SU-DHL-6 (cell line): ENCODE measurements at regions not wholly inside any gene's neighbourhood (a gene's known extent, or its start where the extent isn't known, plus 50 kb on each side); places are given as distances from the start of the nearest gene placed in this dataset.

ENCODE experiments used
- H2AFZ ChIP-seq: fragments of 200-600 bp; sonication (generic); 2 replicates; pipeline ENCODE4 v1.6.1; 2014; ENCODE audit warnings: low read depth, mild to moderate bottlenecking, moderate library complexity, mixed read lengths, antibody characterized with exemption, low read length; ENCODE audit not compliant: severe bottlenecking
- H3F3A ChIP-seq: fragments of 200-600 bp; shearing (Covaris generic); 2 replicates; pipeline ENCODE4 v1.6.0; 2016; ENCODE audit warnings: antibody characterized with exemption, mild to moderate bottlenecking; ENCODE audit not compliant: insufficient read depth
- H3K27ac ChIP-seq: fragments of 200-600 bp; sonication (generic); 2 replicates; pipeline ENCODE4 v1.5.1; 2016; ENCODE audit warnings: low read depth, mild to moderate bottlenecking, low read length, moderate library complexity, mixed read lengths
- H3K27me3 ChIP-seq: fragments of 200-600 bp; sonication (generic), shearing (Covaris generic); 2 replicates; pipeline ENCODE4 v1.6.0; 2014; ENCODE audit warnings: mild to moderate bottlenecking, low read length
- H3K36me3 ChIP-seq: fragments of 200-600 bp; sonication (generic); 2 replicates; pipeline ENCODE4 v1.6.1; 2014; ENCODE audit warnings: mild to moderate bottlenecking, low read length, mixed read lengths
- H3K4me2 ChIP-seq: fragments of 300-600, 200-600 bp; shearing (Covaris generic), sonication (generic); 2 replicates; pipeline ENCODE4 v1.6.0; 2014; ENCODE audit warnings: low read length, low read depth, mild to moderate bottlenecking; ENCODE audit not compliant: poor library complexity, severe bottlenecking
- H3K4me3 ChIP-seq: fragments of 200-600 bp; sonication (generic); 2 replicates; pipeline ENCODE4 v1.5.1; 2014; ENCODE audit warnings: antibody characterized with exemption, low read length, mild to moderate bottlenecking, mixed read lengths; ENCODE audit not compliant: insufficient read depth, poor library complexity, severe bottlenecking
- H3K79me2 ChIP-seq: fragments of 200-600 bp; sonication (generic); 2 replicates; pipeline ENCODE4 v1.6.1; 2014; ENCODE audit warnings: mild to moderate bottlenecking, low read length, moderate library complexity; ENCODE audit not compliant: insufficient read depth
- H3K9ac ChIP-seq: fragments of 200-600 bp; sonication (generic); 2 replicates; pipeline ENCODE4 v1.7.0; 2014; ENCODE audit warnings: mild to moderate bottlenecking, low read length
- H3K9me2 ChIP-seq: fragments of 200-600 bp; sonication (generic); replicated peaks from 2 replicates; pipeline ENCODE4 v1.6.1; 2014; ENCODE audit warnings: low read length; ENCODE audit not compliant: insufficient read depth
- H3K9me3 ChIP-seq: fragments of 200-600 bp; sonication (generic); 2 replicates; pipeline ENCODE4 v1.6.1; 2014; ENCODE audit warnings: low read length, mixed read lengths; ENCODE audit not compliant: insufficient read depth
- H4K20me1 ChIP-seq: fragments of 200-600 bp; sonication (generic); 2 replicates; pipeline ENCODE4 v1.6.1; 2014; ENCODE audit warnings: low read depth, mild to moderate bottlenecking, antibody characterized with exemption, low read length, moderate library complexity, mixed read lengths
- CTCF ChIP-seq: fragments of 200-600 bp; sonication (generic); IDR thresholded peaks from one replicate; pipeline ENCODE4 v1.5.1; 2017; ENCODE audit warnings: antibody characterized with exemption, mild to moderate bottlenecking, low read length, moderate library complexity; ENCODE audit not compliant: insufficient read depth, poor library complexity, severe bottlenecking
- EZH2phosphoT487 ChIP-seq: fragments of 200-600 bp; sonication (generic), shearing (Covaris generic); conservative IDR thresholded peaks from 2 replicates; pipeline ENCODE4 v1.6.1; 2018; ENCODE audit warnings: mild to moderate bottlenecking, antibody characterized with exemption, low read length, moderate library complexity, mixed read lengths

GRCh38 chr11:21659961-21660360 is 532.9 kb upstream of the ANO5 start:
- Histone ChIP-seq H3K9ac (no peak overlapping the region), H4K20me1 (no peaks in the 10 kb centered on the region; the same call in 1 of the 2 replicates), H3K9me3 (peaks cover 3% of the 10 kb centered on the region; the same call in 1 of the 2 replicates), H3K4me3 (no peak overlapping the region), H3K9me2 (no peaks in the 10 kb centered on the region), H3K27me3 (no peaks in the 10 kb centered on the region), H3F3A (no peaks in the 10 kb centered on the region), H3K4me2 (no peak overlapping the region), H3K27ac (no peak overlapping the region), H3K79me2 (no peaks in the 10 kb centered on the region), H3K36me3 (no peaks in the 10 kb centered on the region), H2AFZ (no peak overlapping the region)
- TF ChIP-seq EZH2phosphoT487 (no peak), CTCF (no peak)

- no peak overlapping the region for H3K4me2 ChIP-seq
Measured at GRCh38 chr11:21675049-21675616, 517.8 kb upstream of the ANO5 start.

GRCh38 chr11:21687643-21688042 is 505.2 kb upstream of the ANO5 start:
- Histone ChIP-seq H3K27ac (no peak overlapping the region), H3K9me3 (no peaks in the 10 kb centered on the region; the same call in 1 of the 2 replicates), H3K9ac (no peak overlapping the region), H2AFZ (no peak overlapping the region), H4K20me1 (no peaks in the 10 kb centered on the region), H3K4me2 (no peak overlapping the region), H3K79me2 (no peaks in the 10 kb centered on the region), H3F3A (no peaks in the 10 kb centered on the region), H3K4me3 (no peak overlapping the region), H3K27me3 (no peaks in the 10 kb centered on the region), H3K36me3 (0 out of 2 replicates have a peak, but pooled peaks cover 3% of the 10 kb centered on the region), H3K9me2 (no peaks in the 10 kb centered on the region)
- TF ChIP-seq CTCF (no peak), EZH2phosphoT487 (no peak)

More at GRCh38 chr11:21675049-21675616, 517.8 kb upstream of the ANO5 start:
- Histone ChIP-seq H3K79me2 (no peaks in the 10 kb centered on the region), H3K36me3 (no peaks in the 10 kb centered on the region), H4K20me1 (no peaks in the 10 kb centered on the region), H3K9me2 (no peaks in the 10 kb centered on the region), H3K27me3 (no peaks in the 10 kb centered on the region), H3K9me3 (0 out of 2 replicates have a peak, but pooled peaks cover 5% of the 10 kb centered on the region), H2AFZ (no peak overlapping the region), H3K4me3 (no peak overlapping the region), H3F3A (no peaks in the 10 kb centered on the region), H3K27ac (no peak overlapping the region), H3K9ac (no peak overlapping the region)
- no peak for TF ChIP-seq CTCF
